Heart right ventricle (tissue), 16 donors: ENCODE measurements at regions not wholly inside any gene's neighbourhood (a gene's known extent, or its start where the extent isn't known, plus 50 kb on each side); places are given as distances from the start of the nearest gene placed in this dataset.

ENCODE experiments used
- ATAC-seq, 8 donors: fragments of 200-7000 bp; cut with Tn5 transposase; one replicate each; pipeline ENCODE4 v1.9.1; 2020; ENCODE audit warnings: mild to moderate bottlenecking in 8 of 8, moderate library complexity in 8 of 8, moderate number of reproducible peaks in 1 of 8
- DNase-seq, 2 donors: peaks; one replicate each; pipeline ENCODE4 v3.0.0-alpha.2; 2020
- H3K27ac ChIP-seq, 10 donors: fragments of 200-600 bp; sonication (generic) in 2 of 10; one replicate each; pipeline versions ENCODE4 v1.5.0 to v1.8.0; 2020 to 2022; ENCODE audit warnings: mild to moderate bottlenecking in 3 of 10
- H3K27me3 ChIP-seq, 7 donors: fragments of 200-600 bp; one replicate each; pipeline ENCODE4 v1.8.0; 2021 to 2022; ENCODE audit warnings: mild to moderate bottlenecking in 2 of 7
- H3K36me3 ChIP-seq, 9 donors: fragments of 200-600 bp; sonication (generic) in 1 of 9; one replicate each; pipeline versions ENCODE4 v1.5.0 to v1.8.0; 2020 to 2022; ENCODE audit warnings: mild to moderate bottlenecking in 2 of 9
- H3K4me1 ChIP-seq, 9 donors: fragments of 200-600 bp; sonication (generic) in 1 of 9; one replicate each; pipeline versions ENCODE4 v1.5.0 to v1.8.0; 2020 to 2022; ENCODE audit warnings: mild to moderate bottlenecking in 4 of 9
- H3K4me3 ChIP-seq, 10 donors: fragments of 200-600 bp; sonication (generic) in 2 of 10; one replicate each; pipeline versions ENCODE4 v1.5.0 to v1.8.0; 2020 to 2022; ENCODE audit warnings: mild to moderate bottlenecking in 7 of 10, moderate library complexity in 2 of 10
- H3K9me3 ChIP-seq, 11 donors: fragments of 200-600 bp in 10 of 11; sonication (generic) in 2 of 11; one replicate each; pipeline versions ENCODE4 v1.5.0 to v1.8.0; 2013 to 2022; ENCODE audit warnings: mild to moderate bottlenecking in 2 of 11, control low read depth in 1 of 11, moderate library complexity in 1 of 11
- WGBS, 2 donors: extraction: QIAGEN DNeasy Blood & Tissue Kit; methylation state at CpG; one replicate each; pipeline ENCODE4 v1.1.7; 2013; ENCODE audit warnings: inconsistent platforms in 1 of 2; 5-methylcytosine and 5-hydroxymethylcytosine counted together
- intact Hi-C, 10 donors: fragments of 100-400 bp; cut with DNase I; formaldehyde crosslinking; loops; one replicate each; pipeline versions ENCODE4 v1.11.1 to v1.14.2; 2022
- TF ChIP-seq, protein P1 (sequence below), 9 donors: fragments of 200-600 bp; sonication (generic) in 2 of 9; IDR thresholded peaks; one replicate each; pipeline versions ENCODE4 v1.5.0 to v1.8.0; 2021 to 2022; ENCODE audit warnings: antibody characterized with exemption in 9 of 9, mild to moderate bottlenecking in 5 of 9, moderate library complexity in 1 of 9
- donor health status: Arrhythmogenic right ventricular cardiomyopathy.
- donor health status: ischemic (EF 13 %, LVEDD 7.1; RV severe dilation, severe dysfunction).
- donor health status: healthy with polysubstance abuse.
- donor health status: DM: no; HTN: yes; CAD: no.
- donor health status: DM: no; HTN: no; CAD: no.
- donor health status: ischemic (EF 25% LVEDD 6.9; RV normal size, moderate dysfunction).
- donor health status: ischemic (EF 25% LVEDD 5.7; RV mildly dilated, moderate dysfunction).
- donor health status: healthy.
- donor health status: DM: yes; HTN: yes; CAD: no.
- donor health status: Ischemic cardiomyopathy.
- donor health status: ischemic (EF 35%, LVEDD 5.7; RV mildly dilated, moderate dysfunction).
- donor health status: nonischemic (EF 11% LVEDD 7.7; RV severe dilation, severe dysfunction).
- donor health status: DM: yes; HTN: yes; CAD: no.
- donor health status: PGD.
- donor health status: ischemic (EF 29% LVEDD 5.4; RV normal size, mild dysfunction).
- donor health status: nonischemic (EF 23%, LVEDD 6.1; RV moderate dilation, normal function).

DNA sequence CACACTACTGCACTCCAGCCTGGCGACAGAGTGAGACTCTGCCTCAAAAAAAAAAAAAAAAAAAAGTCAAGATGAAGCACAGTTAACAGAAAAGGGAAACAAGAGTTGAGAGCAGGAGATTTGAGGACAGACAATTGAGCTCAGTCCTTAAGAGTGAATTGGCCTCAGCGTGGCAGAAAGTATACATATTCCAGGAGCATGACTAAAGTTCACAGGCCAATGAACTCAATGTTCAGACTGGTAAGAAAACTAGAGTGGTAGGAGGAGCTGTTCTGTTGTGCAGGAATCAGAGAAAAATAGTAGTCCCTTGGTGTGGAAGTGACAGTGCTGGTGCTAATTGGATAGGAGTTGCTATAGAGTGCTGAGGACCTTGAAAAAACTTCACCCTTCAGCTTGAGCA, 60.0 kb downstream of the NRN1 start:
- Histone ChIP-seq H3K36me3 (no peaks in the 10 kb centered on the region), H3K9me3 (peaks cover 0 to 22% (median 10%) of the 10 kb centered on the region in 11 donors), H3K27me3 (peaks cover 0 to 5% (median 0%) of the 10 kb centered on the region in 7 donors), H3K27ac (no peak overlapping the region), H3K4me1 (no peaks in the 10 kb centered on the region), H3K4me3 (no peak overlapping the region)
- no peak for ATAC-seq
- intact Hi-C loops: no loop called here
- 74 to 85% methylated on average over 2 of the region's 2 CpGs for WGBS, 2 donors
- TF ChIP-seq, protein P1, sequence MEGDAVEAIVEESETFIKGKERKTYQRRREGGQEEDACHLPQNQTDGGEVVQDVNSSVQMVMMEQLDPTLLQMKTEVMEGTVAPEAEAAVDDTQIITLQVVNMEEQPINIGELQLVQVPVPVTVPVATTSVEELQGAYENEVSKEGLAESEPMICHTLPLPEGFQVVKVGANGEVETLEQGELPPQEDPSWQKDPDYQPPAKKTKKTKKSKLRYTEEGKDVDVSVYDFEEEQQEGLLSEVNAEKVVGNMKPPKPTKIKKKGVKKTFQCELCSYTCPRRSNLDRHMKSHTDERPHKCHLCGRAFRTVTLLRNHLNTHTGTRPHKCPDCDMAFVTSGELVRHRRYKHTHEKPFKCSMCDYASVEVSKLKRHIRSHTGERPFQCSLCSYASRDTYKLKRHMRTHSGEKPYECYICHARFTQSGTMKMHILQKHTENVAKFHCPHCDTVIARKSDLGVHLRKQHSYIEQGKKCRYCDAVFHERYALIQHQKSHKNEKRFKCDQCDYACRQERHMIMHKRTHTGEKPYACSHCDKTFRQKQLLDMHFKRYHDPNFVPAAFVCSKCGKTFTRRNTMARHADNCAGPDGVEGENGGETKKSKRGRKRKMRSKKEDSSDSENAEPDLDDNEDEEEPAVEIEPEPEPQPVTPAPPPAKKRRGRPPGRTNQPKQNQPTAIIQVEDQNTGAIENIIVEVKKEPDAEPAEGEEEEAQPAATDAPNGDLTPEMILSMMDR (IDR thresholded peaks at IDR 0.05): no peak
- no peak for DNase-seq

DNA sequence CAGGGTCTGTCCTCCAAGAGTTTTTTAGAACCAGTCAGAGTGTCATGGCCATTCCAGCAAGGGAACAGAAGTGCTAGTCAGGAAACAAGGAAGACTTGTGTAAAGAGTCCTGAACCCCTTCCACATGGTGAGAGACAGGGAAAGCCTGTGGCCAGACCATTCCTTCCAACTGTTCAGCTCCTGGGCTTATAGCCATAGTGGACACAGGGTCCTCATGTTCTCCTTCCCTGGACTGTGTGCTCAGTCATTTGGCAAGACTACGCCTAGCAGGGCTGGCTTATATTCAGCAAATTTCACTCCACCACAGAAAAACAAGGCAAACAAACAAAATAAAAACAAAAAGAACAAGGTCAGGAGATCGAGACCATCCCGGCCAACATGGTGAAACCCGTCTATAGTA, 60.5 kb downstream of the NRN1 start:
- TF ChIP-seq, protein P1 (IDR thresholded peaks at IDR 0.05): no peak
- intact Hi-C loops: no loop called here
- H3K36me3 ChIP-seq: no peaks in the 10 kb centered on the region
- peaks cover 0 to 22% (median 10%) of the 10 kb centered on the region in 11 donors for H3K9me3 ChIP-seq
- no peak for DNase-seq
- peak in 2 of 8 donors; percentile 53 to 63 for ATAC-seq
- H3K27ac ChIP-seq: no peak overlapping the region
- peaks cover 0 to 4% (median under 1%) of the 10 kb centered on the region in 9 donors for H3K4me1 ChIP-seq
- peaks cover 0 to 5% (median 0%) of the 10 kb centered on the region in 7 donors for H3K27me3 ChIP-seq
- no peak overlapping the region for H3K4me3 ChIP-seq
- 84 to 85% methylated on average over 4 of the region's 4 CpGs for WGBS, 2 donors

DNA sequence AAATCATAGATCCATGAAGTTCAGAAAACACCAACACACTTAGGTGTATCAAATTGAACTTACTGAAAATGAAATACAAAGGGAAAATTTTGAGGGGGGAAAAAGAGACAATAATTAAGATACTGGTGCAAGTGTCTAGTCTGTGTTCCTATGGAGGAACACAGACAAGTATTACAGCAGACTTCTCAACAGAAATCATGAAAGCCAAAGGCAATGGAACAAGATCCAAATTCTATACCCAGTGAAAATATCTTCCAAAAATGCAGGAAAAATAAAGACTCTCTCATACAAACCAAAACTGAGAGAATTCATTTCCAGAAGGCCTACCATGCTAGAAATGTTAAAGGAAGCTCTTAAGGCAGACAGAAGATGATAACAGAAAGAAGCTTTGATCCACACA, 63.1 kb downstream of the NRN1 start:
- no peak for ATAC-seq
- Histone ChIP-seq H3K4me3 (no peak overlapping the region), H3K9me3 (peaks cover 0 to 22% (median 10%) of the 10 kb centered on the region in 11 donors), H3K4me1 (peaks cover 0 to 14% (median 9%) of the 10 kb centered on the region in 9 donors), H3K36me3 (no peaks in the 10 kb centered on the region), H3K27ac (no peak overlapping the region), H3K27me3 (peaks cover 0 to 5% (median 0%) of the 10 kb centered on the region in 7 donors)
- intact Hi-C loops: no loop called here
- TF ChIP-seq, protein P1 (IDR thresholded peaks at IDR 0.05): no peak
- DNase-seq: no peak

DNA sequence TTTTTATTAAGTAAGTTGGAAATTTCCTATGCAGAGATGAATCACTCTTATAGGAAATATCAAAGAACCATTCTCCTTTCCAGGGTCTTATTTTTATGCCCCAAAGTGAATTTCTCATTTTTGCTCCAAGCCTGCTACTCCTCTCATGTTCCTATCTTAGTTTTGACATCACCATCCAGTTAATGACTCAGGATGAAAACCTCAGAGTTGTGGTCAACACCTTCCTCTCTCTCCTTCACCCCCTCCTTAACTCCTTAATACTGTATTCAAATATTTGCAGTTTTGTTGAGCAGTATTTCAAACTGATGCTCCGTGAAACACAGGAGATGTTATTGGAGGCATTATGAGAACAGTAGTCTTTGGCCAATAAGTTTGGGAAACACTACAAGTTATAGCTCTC, 64.1 kb downstream of the NRN1 start:
- ATAC-seq (no peak), DNase-seq (no peak)
- peaks cover 0 to 5% (median 0%) of the 10 kb centered on the region in 7 donors for H3K27me3 ChIP-seq
- TF ChIP-seq, protein P1 (IDR thresholded peaks at IDR 0.05): no peak
- WGBS, 2 donors: 93 to 96% methylated on average over 1 of the region's 1 CpG
- H3K4me1 ChIP-seq: peaks cover 0 to 14% (median 9%) of the 10 kb centered on the region in 9 donors
- H3K36me3 ChIP-seq: no peaks in the 10 kb centered on the region
- H3K9me3 ChIP-seq: peaks cover 0 to 22% (median 10%) of the 10 kb centered on the region in 11 donors
- intact Hi-C loops: no loop called here
- H3K4me3 ChIP-seq: no peak overlapping the region
- no peak overlapping the region for H3K27ac ChIP-seq
